ENCODE measurements at regions not wholly inside any gene's neighbourhood (a gene's known extent, or its start where the extent isn't known, plus 50 kb on each side); places are given as distances from the start of the nearest gene placed in this dataset.

GRCh38 chr22:47556473-47556872 is 794.0 kb downstream of the TBC1D22A start:
- DNase-seq (ENCODE audit: low read depth): no peak

- DNase-seq (ENCODE audit: low read depth): no peak
These were observed 791.0 kb downstream of the TBC1D22A start for GRCh38 chr22:47553436-47553835.

DNA sequence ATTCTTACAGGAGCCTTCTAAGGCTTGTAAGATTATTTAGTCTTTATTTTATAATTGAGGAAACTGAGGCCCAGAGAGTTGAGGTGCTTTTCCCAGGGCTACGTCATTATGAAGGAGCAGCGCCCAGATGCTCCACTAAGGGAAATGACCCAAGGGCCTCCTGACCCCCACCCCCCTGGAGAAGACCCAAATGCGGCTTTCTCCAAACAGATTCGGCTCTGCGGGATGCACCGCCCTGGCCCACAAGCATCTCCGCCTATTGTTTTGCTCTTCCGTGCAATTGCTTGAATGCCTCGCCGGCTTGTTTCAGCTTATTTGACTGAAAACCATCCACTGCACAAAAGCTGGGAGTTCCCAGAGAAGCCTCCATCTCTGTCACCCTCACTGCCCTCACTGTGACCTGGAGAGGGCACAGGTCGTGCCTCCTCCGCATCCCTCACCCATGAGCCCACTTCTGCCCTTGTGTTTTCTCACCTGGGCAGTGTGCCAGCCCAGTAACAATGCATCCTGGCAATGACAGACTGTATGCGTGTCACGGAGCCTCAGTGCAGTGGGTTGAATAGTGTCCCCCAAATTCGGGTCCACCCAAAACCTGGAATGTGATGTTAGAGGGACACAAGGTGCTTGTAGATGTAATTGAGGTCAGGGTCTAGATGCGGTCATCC is 790.2 kb downstream of the TBC1D22A start:
- no peak for DNase-seq (ENCODE audit: low read depth)

DNA sequence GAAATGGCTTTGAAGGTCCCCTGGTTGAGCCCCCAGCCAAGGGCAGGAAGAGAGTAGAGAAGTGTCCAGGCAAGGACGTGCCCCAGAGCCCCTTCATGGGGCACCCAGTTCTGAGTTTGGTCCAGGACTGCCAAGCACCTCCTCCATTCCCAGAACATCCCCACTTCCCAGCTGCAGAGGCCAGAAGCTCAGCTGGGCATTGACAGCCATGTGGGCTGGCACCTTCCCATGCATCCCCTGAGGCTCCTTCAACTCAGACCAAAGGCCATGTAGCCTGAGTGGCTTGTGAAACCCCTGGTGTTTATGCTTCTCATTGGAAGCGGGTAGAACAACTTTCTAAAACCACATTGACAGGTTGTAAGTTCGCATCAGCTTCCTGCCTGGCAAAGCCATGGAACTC is 789.6 kb downstream of the TBC1D22A start:
- DNase-seq (ENCODE audit: low read depth): no peak

DNA sequence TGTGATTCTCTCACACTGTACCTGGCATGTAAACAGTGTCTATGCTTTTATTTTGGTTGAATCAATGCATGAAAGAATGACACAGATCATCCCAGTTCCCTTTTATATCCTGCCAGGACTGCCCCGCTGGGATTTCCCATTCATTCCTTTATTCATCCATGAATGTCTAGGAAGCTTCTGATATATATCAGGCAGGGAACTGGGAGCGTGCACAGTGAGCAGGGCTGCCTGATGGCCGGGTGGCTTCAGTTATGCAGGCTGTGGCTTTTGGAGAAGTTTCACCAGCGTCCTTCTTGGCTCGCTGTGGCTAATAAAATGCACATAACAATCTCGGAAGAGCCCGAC is 789.0 kb downstream of the TBC1D22A start:
- DNase-seq (ENCODE audit: low read depth): no peak

DNA sequence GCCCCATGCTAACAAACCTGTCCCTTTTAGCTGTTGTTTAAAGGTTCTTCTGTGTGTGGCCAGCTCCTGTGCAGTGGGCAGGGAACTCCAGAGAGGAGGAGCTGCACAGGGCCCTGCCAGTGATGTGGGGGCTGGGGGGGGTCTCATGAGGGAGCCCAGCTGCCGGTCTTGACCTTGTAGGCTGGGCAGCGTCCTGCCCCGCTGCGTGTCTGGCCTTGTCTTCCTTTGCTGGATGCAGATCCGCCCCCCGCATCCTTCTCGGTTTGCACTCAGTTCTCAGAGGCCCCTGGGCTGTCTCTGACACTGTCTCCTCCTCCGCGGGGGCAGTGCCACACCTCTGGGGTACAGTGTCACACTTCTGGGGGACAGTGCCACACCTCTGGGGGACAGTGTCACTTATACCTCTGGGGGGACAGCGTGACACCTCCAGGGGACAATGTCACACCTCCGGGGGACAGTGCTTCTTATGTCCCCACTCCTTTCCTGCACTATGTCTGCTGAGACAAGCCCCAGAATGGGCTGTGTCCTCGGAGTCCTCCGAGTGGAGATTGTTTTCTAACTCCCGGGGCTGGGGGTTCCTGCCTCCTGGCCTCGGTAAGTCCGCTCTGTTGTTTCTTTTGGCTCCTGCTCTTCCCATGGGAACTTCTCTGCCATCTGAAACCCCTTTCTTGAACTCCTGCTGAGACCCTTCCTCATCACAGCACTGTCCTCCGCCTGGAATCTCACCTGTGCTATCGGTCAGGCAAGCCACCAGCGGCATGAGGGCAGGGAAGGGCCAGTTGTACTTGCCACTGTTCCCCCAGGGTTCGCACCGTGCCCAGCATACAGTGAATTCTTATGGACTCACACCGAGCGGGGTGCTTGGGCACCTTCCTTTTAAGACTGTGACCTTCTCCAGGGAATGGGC is 788.3 kb downstream of the TBC1D22A start:
- DNase-seq (ENCODE audit: low read depth): no peak

DNA sequence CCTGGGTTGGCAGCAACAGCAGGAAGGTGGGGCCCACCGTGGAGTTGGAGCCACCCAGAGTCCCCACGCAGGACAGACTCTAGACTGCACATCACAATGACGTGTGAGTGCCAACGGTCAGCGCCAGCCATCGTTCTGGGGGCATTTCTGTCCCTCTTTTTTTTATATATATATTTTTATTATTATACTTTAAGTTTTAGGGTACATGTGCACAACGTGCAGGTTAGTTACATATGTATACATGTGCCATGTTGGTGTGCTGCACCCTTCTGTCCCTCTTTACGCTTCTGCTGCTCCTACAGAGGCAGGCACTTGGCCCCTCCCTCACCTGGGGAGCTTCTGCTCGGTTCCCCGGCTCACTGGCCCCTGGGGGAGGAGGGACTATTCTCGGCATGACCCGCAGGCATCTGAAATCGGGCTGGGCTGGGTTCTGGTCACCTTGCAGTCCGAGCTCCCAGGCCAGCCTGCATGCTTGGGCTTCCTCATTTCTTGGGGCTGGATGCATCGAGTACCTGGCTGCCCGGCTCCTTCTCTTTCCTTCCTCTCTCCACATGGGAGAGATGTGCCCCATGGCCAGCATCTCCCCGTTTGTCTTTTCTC is 787.4 kb downstream of the TBC1D22A start:
- DNase-seq (ENCODE audit: low read depth): no peak

DNA sequence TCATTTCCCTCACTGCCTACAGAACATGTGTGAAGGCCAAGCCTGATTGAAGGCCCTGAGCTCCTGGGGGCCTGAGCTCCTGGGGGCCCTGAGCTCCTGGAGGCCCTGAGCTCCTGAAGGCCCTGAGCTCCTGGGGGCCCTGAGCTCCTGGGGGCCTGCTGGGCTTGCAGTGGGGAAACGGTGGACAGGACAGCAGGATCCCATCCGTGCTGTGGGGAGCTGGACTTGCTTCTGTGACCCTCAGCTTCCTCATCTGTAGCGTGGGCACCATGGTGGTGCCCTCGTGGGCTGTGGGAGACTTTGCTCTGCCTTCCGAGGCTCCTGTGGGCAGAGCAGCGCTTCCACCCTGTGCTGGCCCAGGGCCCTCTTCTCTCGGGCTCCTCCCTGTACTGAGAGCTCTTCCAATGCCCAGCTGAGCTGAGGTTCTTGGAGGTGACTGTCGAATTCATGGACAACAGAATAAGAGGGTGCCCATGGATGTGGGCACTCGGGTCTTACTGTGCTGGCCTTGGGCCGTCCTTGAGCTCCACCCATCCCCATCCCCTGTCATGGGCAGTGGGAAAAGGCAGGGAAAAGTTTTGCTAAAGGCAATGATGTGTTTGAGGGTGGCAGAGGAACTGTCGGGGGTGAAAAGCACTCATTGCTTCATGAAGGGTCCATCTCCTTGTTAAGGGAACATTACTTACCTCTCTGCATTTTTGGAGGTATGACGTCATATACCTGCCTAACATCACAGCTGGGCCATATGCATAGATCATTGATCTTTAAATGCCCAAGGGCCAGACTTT is 786.7 kb downstream of the TBC1D22A start:
- DNase-seq (ENCODE audit: low read depth): no peak

GRCh38 chr22:47547881-47548650 is 785.6 kb downstream of the TBC1D22A start:
- DNase-seq (ENCODE audit: low read depth): no peak

GRCh38 chr22:47547239-47547661 is 784.8 kb downstream of the TBC1D22A start:
- no peak for DNase-seq (ENCODE audit: low read depth)

DNA sequence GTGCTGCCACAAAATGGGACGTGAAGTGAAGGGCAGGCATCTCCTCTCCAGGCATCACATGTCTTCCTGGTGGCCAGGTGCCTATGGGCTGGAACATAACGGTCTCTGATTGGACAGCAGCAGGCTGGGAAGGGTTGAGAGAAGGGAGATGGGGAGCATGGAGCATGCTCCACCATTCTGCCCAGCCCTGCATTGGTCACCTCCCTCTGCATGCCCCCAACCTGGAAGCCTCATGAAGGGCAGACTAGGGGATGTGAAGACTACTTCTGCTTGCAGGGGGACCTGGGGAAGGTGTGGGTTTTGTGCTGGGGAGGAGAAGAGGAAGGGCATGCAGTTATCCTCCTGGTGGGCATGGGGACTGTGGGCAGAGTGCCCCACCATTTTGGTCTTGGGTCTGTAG is 782.2 kb downstream of the TBC1D22A start:
- no peak for DNase-seq (ENCODE audit: low read depth)

GRCh38 chr22:47543447-47543846 is 781.0 kb downstream of the TBC1D22A start:
- DNase-seq (ENCODE audit: low read depth): no peak

GRCh38 chr22:47540011-47540410 is 777.6 kb downstream of the TBC1D22A start:
- no peak for DNase-seq (ENCODE audit: low read depth)

DNA sequence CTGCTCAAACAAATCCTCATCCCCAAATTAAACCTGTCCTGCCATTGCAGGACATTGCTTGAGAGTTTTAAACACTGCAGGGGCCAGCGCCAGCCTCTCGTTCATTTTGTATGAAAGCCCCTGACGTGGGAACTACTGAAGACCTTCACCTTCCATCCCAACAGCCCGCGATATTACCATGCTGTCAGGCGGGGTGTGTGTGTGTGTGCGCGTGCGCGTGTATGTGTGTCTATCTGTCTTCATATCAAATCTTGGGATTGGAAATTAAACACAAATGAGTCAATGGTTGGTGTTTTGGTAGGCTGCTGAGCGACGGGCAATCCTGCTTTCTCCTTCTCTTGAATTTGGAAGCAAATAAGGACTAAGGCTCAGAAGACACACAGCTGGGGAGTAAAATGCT is 776.9 kb downstream of the TBC1D22A start:
- no peak for DNase-seq (ENCODE audit: low read depth)

DNA sequence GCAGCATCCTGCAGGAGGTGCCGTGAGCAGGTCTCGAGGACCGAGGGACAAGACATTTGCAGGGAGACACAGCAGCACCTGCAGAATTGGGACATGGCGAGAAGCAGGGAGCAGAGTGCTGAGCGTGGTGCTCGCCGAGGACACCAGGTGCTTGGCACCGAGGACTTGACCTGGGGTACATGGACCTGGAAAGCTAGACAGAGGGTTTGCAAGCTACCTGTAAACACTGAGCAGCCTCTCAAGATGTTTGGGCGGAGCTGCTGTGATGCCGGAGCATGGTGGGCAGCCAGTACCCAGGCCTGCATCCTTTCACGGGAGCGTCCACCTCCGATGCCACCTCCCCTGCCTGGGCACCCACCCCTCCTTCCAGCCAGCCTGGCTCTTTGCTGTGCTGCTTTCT is 773.2 kb downstream of the TBC1D22A start:
- DNase-seq (ENCODE audit: low read depth): no peak

DNA sequence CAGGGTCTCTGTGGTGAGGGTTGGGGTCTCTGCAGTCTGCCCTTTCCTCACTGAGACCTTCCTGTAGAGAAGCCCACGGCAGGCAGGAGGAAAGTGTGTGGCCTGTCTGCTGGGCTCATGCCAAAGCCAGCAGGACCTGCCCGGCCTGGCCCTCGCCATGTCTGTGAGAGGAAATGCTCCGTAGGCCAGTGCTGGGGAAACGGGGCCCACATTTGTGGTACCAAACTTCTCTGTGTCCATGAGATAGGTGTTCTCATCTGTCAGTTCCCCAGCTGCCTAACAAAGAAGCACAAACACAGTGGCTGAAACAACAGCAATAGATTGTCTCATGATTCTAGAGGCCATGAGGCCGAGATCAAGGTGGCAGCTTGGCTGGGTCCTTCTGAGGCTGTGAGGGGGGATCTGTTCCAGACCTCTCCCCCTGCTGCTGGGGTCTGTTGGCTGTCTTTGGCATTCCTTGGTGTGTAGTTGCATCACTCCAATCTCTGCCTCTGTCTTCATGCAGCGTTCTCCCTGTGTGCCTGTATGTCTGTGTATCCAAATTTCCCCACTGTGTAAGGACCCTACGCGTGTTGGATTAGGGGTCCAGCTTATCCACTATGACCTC is 772.5 kb downstream of the TBC1D22A start:
- no peak for DNase-seq (ENCODE audit: low read depth)

DNA sequence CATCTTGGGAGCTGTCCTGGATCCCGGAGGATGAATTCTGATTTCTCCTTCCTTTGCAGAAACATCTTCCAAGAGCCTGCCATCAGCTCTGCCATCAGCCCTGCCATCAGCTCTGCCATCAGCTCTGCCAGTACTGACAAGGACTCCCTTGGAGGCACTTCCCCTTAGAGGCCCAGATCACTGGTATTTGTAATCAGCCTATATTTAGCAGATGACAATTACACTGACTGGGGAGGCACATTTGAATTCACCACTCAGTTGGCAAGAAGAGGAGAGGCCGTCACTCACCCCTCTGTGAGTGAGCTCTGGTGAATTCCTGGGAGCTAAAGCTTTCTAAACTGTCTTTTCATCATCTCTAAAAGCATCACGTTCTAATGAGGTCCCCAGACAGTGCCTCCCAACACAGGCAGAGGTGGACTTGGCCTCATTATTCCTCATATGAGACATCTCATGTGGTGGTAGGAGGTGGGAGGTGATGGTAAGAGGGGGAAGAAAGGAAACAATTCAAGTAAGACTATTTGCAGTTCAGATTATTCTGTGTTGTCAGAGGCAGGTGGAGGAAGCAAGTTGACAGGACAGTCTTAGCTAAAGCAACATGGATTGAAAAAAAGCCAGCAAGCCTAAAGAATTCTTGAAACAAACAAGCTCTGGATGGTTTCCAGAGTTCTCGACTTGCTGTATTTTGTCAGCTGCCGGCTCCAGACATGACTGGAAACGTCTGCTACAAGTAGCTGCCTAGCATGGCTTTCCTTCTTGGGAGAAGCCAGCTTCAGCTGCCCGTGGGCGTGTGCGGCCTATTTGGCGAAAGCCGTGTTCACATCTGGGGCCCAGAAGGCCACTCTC is 771.7 kb downstream of the TBC1D22A start:
- DNase-seq (ENCODE audit: low read depth): no peak

- DNase-seq (ENCODE audit: low read depth): no peak
These were observed 754.6 kb downstream of the TBC1D22A start for GRCh38 chr22:47517062-47517461.

DNA sequence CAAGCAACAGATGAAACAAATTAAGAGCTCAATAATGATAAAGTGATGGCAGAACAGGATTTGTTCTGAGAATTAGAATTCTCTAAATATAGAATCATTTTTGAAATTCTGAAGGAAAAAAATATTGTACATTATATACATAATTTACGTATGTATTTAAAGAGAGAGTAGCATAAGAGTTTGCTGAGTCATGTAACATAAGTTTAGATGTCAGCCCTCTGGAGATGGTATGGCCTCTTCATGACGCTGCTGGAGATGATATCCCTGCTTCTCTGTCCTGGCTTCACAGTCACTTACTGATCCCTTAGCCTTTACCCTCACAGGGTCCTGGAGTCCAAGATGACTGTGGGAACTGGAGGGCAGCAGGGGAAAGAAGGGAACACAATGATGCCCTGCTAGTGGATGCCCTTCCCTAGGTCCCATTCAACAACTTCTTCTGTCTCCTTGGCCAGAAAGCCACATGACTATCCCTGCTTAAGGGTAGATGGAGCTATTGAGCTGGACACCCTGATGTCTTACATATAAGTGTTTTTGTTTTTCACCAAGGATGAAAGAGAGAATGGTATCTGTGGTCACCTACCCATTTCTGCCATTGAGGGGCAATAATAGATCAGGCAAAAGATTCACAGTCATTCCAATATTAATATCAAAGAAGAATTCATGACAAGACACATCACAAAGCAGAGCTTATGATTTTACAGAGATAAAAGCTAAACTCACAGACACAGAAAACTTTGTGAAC is 753.1 kb downstream of the TBC1D22A start:
- DNase-seq (ENCODE audit: low read depth): peak; percentile 9
